GM23248 (cell line): ENCODE measurements at regions not wholly inside any gene's neighbourhood (a gene's known extent, or its start where the extent isn't known, plus 50 kb on each side); places are given as distances from the start of the nearest gene placed in this dataset.

ENCODE experiments used
- DNase-seq: peaks from one replicate; pipeline ENCODE4 v3.0.0-alpha.2; 2015
- H2AFZ ChIP-seq: fragments of 200-600 bp; sonication (generic); 2 replicates; pipeline ENCODE4 v1.6.1; 2016; ENCODE audit warnings: antibody characterized with exemption
- H3F3A ChIP-seq: fragments of 200-600 bp; sonication (generic); 2 replicates; pipeline ENCODE4 v1.6.1; 2016; ENCODE audit warnings: mild to moderate bottlenecking, antibody characterized with exemption, mixed run types; ENCODE audit not compliant: insufficient read depth
- H3K27ac ChIP-seq: fragments of 200-600 bp; sonication (generic); 2 replicates; pipeline ENCODE4 v1.5.1; 2016; ENCODE audit warnings: mild to moderate bottlenecking
- H3K27me3 ChIP-seq: fragments of 200-600 bp; sonication (generic); replicated peaks from 2 replicates; pipeline ENCODE4 v1.6.1; 2016; ENCODE audit warnings: mild to moderate bottlenecking; ENCODE audit not compliant: insufficient read depth
- H3K36me3 ChIP-seq: fragments of 200-600 bp; sonication (generic); 2 replicates; pipeline ENCODE4 v1.6.1; 2016; ENCODE audit warnings: low read depth, mild to moderate bottlenecking
- H3K4me1 ChIP-seq: fragments of 200-600 bp; sonication (generic); 2 replicates; pipeline ENCODE4 v1.6.1; 2016; ENCODE audit warnings: mild to moderate bottlenecking; ENCODE audit not compliant: insufficient read depth
- H3K4me2 ChIP-seq: fragments of 200-600 bp; sonication (generic); one replicate; pipeline ENCODE4 v1.6.1; 2016; ENCODE audit warnings: mild to moderate bottlenecking; ENCODE audit not compliant: unreplicated experiment
- H3K4me3 ChIP-seq: fragments of 200-600 bp; sonication (generic); 2 replicates; pipeline ENCODE4 v1.5.1; 2016; ENCODE audit warnings: mild to moderate bottlenecking
- H3K79me2 ChIP-seq: fragments of 200-600 bp; sonication (generic); 2 replicates; pipeline ENCODE4 v1.6.1; 2016; ENCODE audit warnings: mild to moderate bottlenecking; ENCODE audit not compliant: insufficient read depth
- H3K9ac ChIP-seq: fragments of 200-600 bp; sonication (generic); 2 replicates; pipeline ENCODE4 v1.6.1; 2016; ENCODE audit warnings: mild to moderate bottlenecking
- H3K9me2 ChIP-seq: fragments of 200-600 bp; sonication (generic); 2 replicates; pipeline ENCODE4 v1.6.1; 2016; ENCODE audit warnings: mixed run types, mild to moderate bottlenecking, moderate library complexity; ENCODE audit not compliant: insufficient read depth
- H3K9me3 ChIP-seq: fragments of 200-600 bp; sonication (generic); one replicate; pipeline ENCODE4 v1.6.1; 2017; ENCODE audit warnings: low read depth
- H4K20me1 ChIP-seq: fragments of 200-600 bp; sonication (generic); 2 replicates; pipeline ENCODE4 v1.6.0; 2016; ENCODE audit not compliant: insufficient read depth
- EZH2 ChIP-seq: fragments of 200-600 bp; sonication (generic); IDR thresholded peaks from 2 replicates; pipeline ENCODE4 v1.6.1; 2018; ENCODE audit warnings: antibody characterized with exemption, mild to moderate bottlenecking; ENCODE audit not compliant: insufficient read depth, poor library complexity, severe bottlenecking
- EZH2phosphoT487 ChIP-seq: fragments of 200-600 bp; sonication (generic); IDR thresholded peaks from 2 replicates; pipeline ENCODE4 v1.6.1; 2018; ENCODE audit warnings: antibody characterized with exemption, moderate library complexity, mild to moderate bottlenecking, low read depth; ENCODE audit not compliant: insufficient read depth
- WGBS, 2 experiments: methylation state at CpG; one replicate each; pipeline ENCODE4 v1.1.6; 2015 to 2017; ENCODE audit warnings: low lambda C conversion rate in 2 of 2, low coverage in 1 of 2; ENCODE audit errors: missing lambda C conversion rate in 2 of 2; 5-methylcytosine and 5-hydroxymethylcytosine counted together
- in situ Hi-C: fragments of 300-500 bp; cut with MboI; formaldehyde crosslinking; loops from 2 replicates; pipeline ENCODE4 v1.15.0; 2020

DNA sequence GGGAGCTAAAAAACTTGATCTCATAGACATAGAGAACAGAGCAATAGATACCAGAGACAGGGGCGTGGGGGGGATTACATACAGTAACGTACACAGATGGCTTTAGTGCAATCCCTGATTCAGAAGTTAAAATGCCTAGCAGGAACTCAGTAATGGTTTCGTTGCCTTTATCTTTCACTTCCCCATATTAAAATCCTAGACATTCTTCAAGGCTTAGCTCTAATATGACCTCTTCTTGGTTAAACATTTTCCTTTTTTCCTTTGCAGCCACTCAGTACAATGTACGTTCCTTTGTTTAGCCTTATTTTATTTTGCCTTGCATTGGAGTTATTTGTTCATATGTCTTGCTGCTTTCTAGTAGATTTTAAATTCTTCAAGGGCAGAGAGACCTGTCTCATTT, 104.9 kb downstream of the C11orf87 start:
- Histone ChIP-seq H3K36me3 (no peaks in the 10 kb centered on the region), H3K9me2 (no peaks in the 10 kb centered on the region), H3K9ac (no peak overlapping the region), H3K4me3 (no peak overlapping the region), H3K27ac (no peak overlapping the region), H3K4me1 (peaks cover 13% of the 10 kb centered on the region), H3K4me2 (peak overlapping the region; percentile 52), H3K79me2 (no peaks in the 10 kb centered on the region), H3F3A (peaks cover 11% of the 10 kb centered on the region), H4K20me1 (no peaks in the 10 kb centered on the region), H2AFZ (peak overlapping the region; percentile 15; the same call in 1 of the 2 replicates), H3K27me3 (no peaks in the 10 kb centered on the region), H3K9me3 (no peaks in the 10 kb centered on the region)
- in situ Hi-C loops, result no loop called here
- 39 to 51% methylated on average over 4 of the region's 4 CpGs for WGBS, 2 experiments
- TF ChIP-seq EZH2 (no peak), EZH2phosphoT487 (no peak)
- no peak for DNase-seq

DNA sequence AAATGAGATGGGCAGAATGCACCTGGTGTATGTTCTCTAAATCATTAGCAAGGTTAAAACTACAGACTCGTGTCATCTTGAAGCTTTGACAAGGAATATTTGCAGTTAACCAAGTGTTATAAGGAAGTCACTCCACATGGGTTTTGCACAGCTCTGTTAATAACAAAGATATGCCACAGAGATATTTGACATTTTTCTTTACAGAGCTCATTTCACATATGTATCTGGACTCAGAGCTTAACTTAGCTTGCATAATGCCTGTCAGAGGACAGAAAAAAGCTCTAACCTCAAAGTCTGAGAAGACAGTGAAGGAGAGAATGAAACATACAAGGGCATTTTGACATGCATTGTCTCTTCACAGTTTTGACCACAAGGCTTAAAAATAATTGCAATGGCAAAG, 105.5 kb downstream of the C11orf87 start:
- 38 to 39% methylated on average over 1 of the region's 1 CpG for WGBS, 2 experiments
- no peaks in the 10 kb centered on the region for H3K79me2 ChIP-seq
- no peak overlapping the region for H3K9ac ChIP-seq
- peak overlapping the region; percentile 15; the same call in 1 of the 2 replicates for H2AFZ ChIP-seq
- H3K27me3 ChIP-seq, result no peaks in the 10 kb centered on the region
- no peaks in the 10 kb centered on the region for H3K9me2 ChIP-seq
- in situ Hi-C loops, result no loop called here
- H3K9me3 ChIP-seq, result no peaks in the 10 kb centered on the region
- H3K4me2 ChIP-seq, result peak overlapping the region; percentile 52
- peaks cover 11% of the 10 kb centered on the region for H3F3A ChIP-seq
- H3K4me1 ChIP-seq, result peaks cover 13% of the 10 kb centered on the region
- peak; percentile 52 for DNase-seq
- H3K27ac ChIP-seq, result no peak overlapping the region
- no peak overlapping the region for H3K4me3 ChIP-seq
- no peak for TF ChIP-seq EZH2phosphoT487
- no peaks in the 10 kb centered on the region for H3K36me3 ChIP-seq
- H4K20me1 ChIP-seq, result no peaks in the 10 kb centered on the region

DNA sequence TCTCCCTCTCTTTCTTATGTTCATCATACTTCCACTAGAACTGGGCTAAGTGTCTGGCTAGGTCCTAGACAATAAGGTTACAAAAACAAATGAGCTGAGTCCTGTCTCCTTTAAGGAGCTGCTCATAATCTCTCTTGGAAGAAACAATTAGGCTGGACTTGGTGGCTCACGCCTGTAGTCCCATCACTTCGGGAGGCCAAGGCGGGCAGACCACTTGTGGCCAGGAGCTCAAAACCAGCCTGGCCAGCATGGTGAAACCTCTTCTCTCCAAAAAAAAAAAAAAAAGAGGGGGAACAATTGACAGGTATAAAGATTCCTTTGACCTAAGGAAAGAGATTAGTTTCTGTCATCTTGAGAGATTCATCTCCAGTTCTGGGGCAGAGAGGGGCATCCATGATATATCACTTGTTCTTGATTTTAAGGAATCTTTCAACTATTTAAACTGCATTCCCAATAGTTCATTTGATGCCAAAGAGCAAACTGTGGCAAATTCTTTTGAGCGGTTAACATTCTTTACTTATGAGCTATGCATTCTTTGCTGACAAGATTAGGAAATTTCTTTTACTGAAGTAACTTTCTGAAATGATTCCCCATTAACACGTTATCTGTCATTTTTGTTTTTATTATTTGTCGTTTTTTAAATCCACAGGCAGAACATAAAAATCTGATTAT, 125.5 kb downstream of the C11orf87 start:
- Histone ChIP-seq H3K27ac (peak overlapping the region; percentile 50), H3K9me3 (no peaks in the 10 kb centered on the region), H3K79me2 (no peaks in the 10 kb centered on the region), H3K4me3 (0 out of 2 replicates have a peak overlapping the region, but pooled peaks have one; percentile 7), H3K4me2 (peak overlapping the region; percentile 50), H4K20me1 (no peaks in the 10 kb centered on the region), H3K36me3 (no peaks in the 10 kb centered on the region), H3K9ac (no peak overlapping the region), H3K4me1 (peaks cover 32% of the 10 kb centered on the region), H2AFZ (no peak overlapping the region), H3K27me3 (no peaks in the 10 kb centered on the region), H3K9me2 (0 out of 2 replicates have a peak, but pooled peaks cover 3% of the 10 kb centered on the region), H3F3A (peaks cover 28% of the 10 kb centered on the region)
- in situ Hi-C loops, result no loop called here
- 14 to 15% methylated on average over 6 of the region's 6 CpGs for WGBS, 2 experiments
- TF ChIP-seq EZH2, result no peak
- peak; percentile 76; the same call in 1 of the 2 replicates for TF ChIP-seq EZH2phosphoT487
- peak; percentile 76 for DNase-seq

DNA sequence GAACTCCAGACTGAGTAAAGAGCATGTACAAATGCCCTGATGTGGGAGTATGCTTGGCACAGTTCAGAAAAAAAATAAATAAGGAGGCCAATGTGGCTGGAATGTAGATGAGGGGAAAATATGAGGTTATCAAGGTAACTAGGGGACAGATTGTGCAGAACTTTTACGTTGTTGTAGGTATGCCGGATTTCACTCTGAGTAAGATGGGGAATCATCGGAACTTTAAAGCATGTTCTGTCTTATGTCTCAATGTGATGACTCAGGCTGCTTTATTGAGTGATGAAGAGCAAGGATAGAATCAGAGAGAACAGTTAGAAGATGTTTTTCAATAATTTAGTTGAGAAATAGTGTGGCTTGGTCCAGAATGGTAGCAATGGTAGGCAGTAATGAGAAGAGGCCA, 130.4 kb downstream of the C11orf87 start:
- Histone ChIP-seq H4K20me1 (no peaks in the 10 kb centered on the region), H2AFZ (peak overlapping the region; percentile 39), H3K27ac (no peak overlapping the region), H3K9me3 (no peaks in the 10 kb centered on the region), H3K9ac (no peak overlapping the region), H3K4me1 (peaks cover 21% of the 10 kb centered on the region), H3K4me3 (peak overlapping the region; percentile 36), H3K4me2 (peak overlapping the region; percentile 48), H3K36me3 (no peaks in the 10 kb centered on the region), H3F3A (peaks cover 22% of the 10 kb centered on the region), H3K9me2 (0 out of 2 replicates have a peak, but pooled peaks cover 3% of the 10 kb centered on the region), H3K79me2 (no peaks in the 10 kb centered on the region), H3K27me3 (no peaks in the 10 kb centered on the region)
- TF ChIP-seq EZH2, result no peak
- TF ChIP-seq EZH2phosphoT487, result no peak
- DNase-seq, result peak; percentile 78
- WGBS, 2 experiments, result 27 to 37% methylated on average over 3 of the region's 3 CpGs
- in situ Hi-C loops, result no loop called here
